B cell (primary cell): ENCODE measurements at regions not wholly inside any gene's neighbourhood (a gene's known extent, or its start where the extent isn't known, plus 50 kb on each side); places are given as distances from the start of the nearest gene placed in this dataset.

ENCODE experiments used
- ATAC-seq: fragments of 200-7000 bp; cut with Tn5 transposase; one replicate; pipeline ENCODE4 v1.10.0; 2021; ENCODE audit warnings: low read depth, mild to moderate bottlenecking, moderate number of reproducible peaks, moderate library complexity
- CTCF ChIA-PET: fragments of 350-600 bp; sonication (Branson Sonifier 250); formaldehyde crosslinking; loops from one replicate; lab custom pipeline; 2021; ENCODE audit warnings: antibody characterized with exemption, inconsistent platforms; lab: Charles Lee
- POLR2A ChIA-PET: fragments of 350-600 bp; sonication (Branson Sonifier 250); formaldehyde crosslinking; loops from one replicate; lab custom pipeline; 2021; ENCODE audit warnings: antibody characterized with exemption; lab: Charles Lee
- DNase-seq: peaks from one replicate; pipeline ENCODE4 v3.0.0; 2013
- H2AFZ ChIP-seq: 2 replicates; pipeline ENCODE4 v1.6.1; 2012; ENCODE audit warnings: mild to moderate bottlenecking, low read depth, low read length; ENCODE audit not compliant: insufficient read depth, poor library complexity, severe bottlenecking
- H3K27ac ChIP-seq, 2 donors: 1 replicate in 1 of 2; 2 replicates in 1 of 2; pipeline ENCODE4 v1.5.1; 2012 to 2013; ENCODE audit warnings: low read length in 2 of 2, mild to moderate bottlenecking in 2 of 2, moderate library complexity in 1 of 2
- H3K27me3 ChIP-seq, 4 experiments: fragments of 200-600 bp in 1 of 4; sonication (generic) in 1 of 4; replicated peaks in 1 of 4; 1 replicate in 2 of 4; 2 replicates in 2 of 4; pipeline versions ENCODE4 v1.6.1 to v1.7.0; 2013 to 2016; ENCODE audit warnings: low read length in 3 of 4, mild to moderate bottlenecking in 2 of 4, mixed read lengths in 1 of 4, moderate library complexity in 1 of 4; ENCODE audit not compliant: insufficient read depth in 4 of 4, control insufficient read depth in 3 of 4; ENCODE audit errors: control extremely low read depth in 1 of 4
- H3K36me3 ChIP-seq, 2 experiments: replicated peaks in 1 of 2; 1 replicate in 1 of 2; 2 replicates in 1 of 2; pipeline versions ENCODE4 v1.6.1 to v1.7.1; 2013; ENCODE audit warnings: low read length in 1 of 2; ENCODE audit not compliant: insufficient read depth in 2 of 2, control insufficient read depth in 1 of 2; ENCODE audit errors: control extremely low read depth in 1 of 2, extremely low read depth in 1 of 2
- H3K4me1 ChIP-seq, 2 donors: fragments of 200-600 bp in 1 of 2; sonication (generic) in 1 of 2; 1 replicate in 1 of 2; 2 replicates in 1 of 2; pipeline versions ENCODE4 v1.5.1 to v1.6.1; 2013 to 2017; ENCODE audit warnings: low read length in 2 of 2; ENCODE audit not compliant: control insufficient read depth in 2 of 2, insufficient read depth in 2 of 2
- H3K4me2 ChIP-seq: replicated peaks from 2 replicates; pipeline ENCODE3; 2012; ENCODE audit warnings: mild to moderate bottlenecking, low read depth, low read length; ENCODE audit not compliant: poor library complexity, severe bottlenecking
- H3K4me3 ChIP-seq, 5 experiments: fragments of 200-600 bp in 1 of 5; sonication (generic) in 1 of 5; 1 replicate in 3 of 5; 2 replicates in 2 of 5; pipeline versions ENCODE4 v1.5.1 to v1.7.0; 2011 to 2016; ENCODE audit warnings: low read length in 4 of 5, mild to moderate bottlenecking in 4 of 5, low read depth in 2 of 5, control low read depth in 1 of 5, moderate library complexity in 1 of 5; ENCODE audit not compliant: insufficient read depth in 1 of 5; ENCODE audit errors: control extremely low read depth in 1 of 5, extremely low read depth in 1 of 5
- H3K79me2 ChIP-seq: fragments of 200-600 bp; sonication (generic); one replicate; pipeline ENCODE4 v1.6.0; 2016; ENCODE audit warnings: low read length; ENCODE audit not compliant: control insufficient read depth, insufficient read depth
- H3K9ac ChIP-seq: fragments of 200-600 bp; sonication (generic); 2 replicates; pipeline ENCODE4 v1.6.1; 2017; ENCODE audit warnings: mild to moderate bottlenecking, low read length, moderate library complexity
- H3K9me3 ChIP-seq, 3 donors: one replicate each; pipeline versions ENCODE4 v1.6.1 to v1.7.1; 2013; ENCODE audit warnings: low read length in 2 of 3; ENCODE audit not compliant: control insufficient read depth in 2 of 3, insufficient read depth in 1 of 3; ENCODE audit errors: control extremely low read depth in 1 of 3
- H4K20me1 ChIP-seq: 2 replicates; pipeline ENCODE4 v1.6.0; 2012; ENCODE audit warnings: mild to moderate bottlenecking, low read length; ENCODE audit not compliant: insufficient read depth, control insufficient read depth, poor library complexity, severe bottlenecking
- H3K27ac Mint-ChIP-seq: one replicate; pipeline ENCODE4 v1.8.0; 2021; ENCODE audit warnings: mixed read lengths
- H3K27me3 Mint-ChIP-seq: one replicate; pipeline ENCODE4 v1.8.0; 2021; ENCODE audit warnings: mixed read lengths
- H3K4me1 Mint-ChIP-seq: one replicate; pipeline ENCODE4 v1.8.0; 2021; ENCODE audit warnings: mixed read lengths
- H3K4me3 Mint-ChIP-seq: one replicate; pipeline ENCODE4 v1.8.0; 2021; ENCODE audit warnings: mixed read lengths
- H3K9me3 Mint-ChIP-seq: one replicate; pipeline ENCODE4 v1.8.0; 2022; ENCODE audit warnings: mixed read lengths; ENCODE audit not compliant: insufficient read depth
- CTCF ChIP-seq: fragments of 200-600 bp; IDR thresholded peaks from one replicate; pipeline ENCODE4 v1.8.0; 2022; ENCODE audit warnings: antibody characterized with exemption, mild to moderate bottlenecking
- EZH2 ChIP-seq: IDR thresholded peaks from 2 replicates; pipeline ENCODE4 v1.6.1; 2012; ENCODE audit warnings: borderline replicate concordance, low read depth, mild to moderate bottlenecking, moderate library complexity, low read length; ENCODE audit not compliant: insufficient read depth, poor library complexity, severe bottlenecking
- WGBS: methylation state at CpG from one replicate; pipeline ENCODE4 v1.1.5; 2013; ENCODE audit warnings: missing lambda C conversion rate; ENCODE audit not compliant: insufficient coverage; 5-methylcytosine and 5-hydroxymethylcytosine counted together
- intact Hi-C: fragments of 100-400 bp; cut with micrococcal nuclease; formaldehyde crosslinking; loops from one replicate; pipeline ENCODE4 v1.10.0; 2022

GRCh38 chr1:10901091-10901890 lies 104.8 kb upstream of the CASZ1 start:
- no peak overlapping the region for H3K27ac Mint-ChIP-seq
- no peaks in the 10 kb centered on the region for H3K79me2 ChIP-seq
- WGBS = 91% methylated on average over 27 of the region's 29 CpGs
- H3K27me3 ChIP-seq = peaks cover 0 to 14% (median 1%) of the 10 kb centered on the region in 4 experiments
- ATAC-seq (no peak), DNase-seq (no peak)
- no peak overlapping the region for H2AFZ ChIP-seq
- ChIA-PET POLR2A (no interaction called here), CTCF (interaction anchor here (1.4 kb wide), 1 partner anchor 9 kb away, joined by 3 read pairs; no protein-coding TSS in a partner anchor)
- no peak overlapping the region for H3K4me3 Mint-ChIP-seq
- H3K4me1 Mint-ChIP-seq = peaks cover 10% of the 10 kb centered on the region
- H3K9me3 Mint-ChIP-seq = no peaks in the 10 kb centered on the region
- peaks cover 6 to 8% of the 10 kb centered on the region in 2 donors for H3K4me1 ChIP-seq
- no peak overlapping the region for H3K4me2 ChIP-seq
- intact Hi-C loops = no loop called here
- H3K36me3 ChIP-seq = no peaks in the 10 kb centered on the region
- H3K4me3 ChIP-seq = no peak overlapping the region
- H3K9ac ChIP-seq = no peak overlapping the region
- no peaks in the 10 kb centered on the region for H4K20me1 ChIP-seq
- peaks cover 20% of the 10 kb centered on the region for H3K27me3 Mint-ChIP-seq
- no peak overlapping the region for H3K27ac ChIP-seq
- no peaks in the 10 kb centered on the region for H3K9me3 ChIP-seq
- TF ChIP-seq EZH2 = no peak
- no peak for TF ChIP-seq CTCF
